ENCODE measurements at regions not wholly inside any gene's neighbourhood (a gene's known extent, or its start where the extent isn't known, plus 50 kb on each side); places are given as distances from the start of the nearest gene placed in this dataset.

DNA sequence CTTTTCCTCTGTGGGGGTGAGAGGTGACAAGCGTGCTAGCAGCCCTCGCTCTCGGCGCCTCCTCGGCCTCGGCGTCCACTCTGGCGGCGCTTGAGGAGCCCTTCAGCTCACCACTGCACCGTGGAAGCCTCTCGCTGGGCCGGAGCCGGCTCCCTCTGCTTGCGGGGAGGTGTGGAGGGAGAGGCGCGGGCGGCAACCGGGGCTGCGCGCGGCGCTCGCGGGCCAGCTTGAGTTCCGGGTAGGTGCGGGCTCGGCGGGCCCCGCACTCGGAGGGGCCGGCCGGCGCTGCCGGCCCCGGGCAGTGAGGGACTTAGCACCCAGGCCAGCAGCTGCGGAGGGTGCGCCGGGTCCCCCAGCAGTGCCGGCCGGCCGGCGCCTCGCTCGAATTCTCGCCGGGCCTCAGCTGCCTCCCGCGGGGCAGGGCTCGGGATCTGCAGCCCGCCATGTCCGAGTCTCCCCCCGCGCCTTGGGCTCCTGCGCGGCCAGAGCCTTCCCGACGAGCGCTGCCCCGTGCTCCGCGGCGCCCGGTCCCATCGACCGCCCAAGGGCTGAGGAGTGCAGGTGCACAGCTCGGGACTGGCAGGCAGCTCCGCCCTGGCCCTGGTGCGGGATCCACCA is 352.8 kb upstream of the PODXL start:
- Histone ChIP-seq H3K27me3 (ENCODE audit: low read length) (peaks cover 82% of the 10 kb centered on the region), H2AFZ (ENCODE audit: low read length) (no peak overlapping the region), H3K27ac (ENCODE audit: low read length) (no peak overlapping the region), H3K4me2 (ENCODE audit: low read length) (no peak overlapping the region), H3K9me3 (ENCODE audit: low read length) (no peaks in the 10 kb centered on the region), H3K79me2 (ENCODE audit: low read length) (no peaks in the 10 kb centered on the region), H3K4me1 (ENCODE audit: insufficient read depth, low read length) (no peaks in the 10 kb centered on the region), H3K9me2 (replicated peaks; ENCODE audit: low read length) (no peaks in the 10 kb centered on the region), H3F3A (ENCODE audit: low read length, unreplicated experiment) (no peaks in the 10 kb centered on the region), H3K4me3 (ENCODE audit: low read length) (no peak overlapping the region), H3K36me3 (ENCODE audit: low read depth, low read length) (no peaks in the 10 kb centered on the region), H3K9ac (ENCODE audit: low read length) (no peak overlapping the region), H4K20me1 (ENCODE audit: low read length) (no peaks in the 10 kb centered on the region)
- CTCF ChIA-PET, result interaction anchor here (0.6 kb wide), 1 partner anchor 421 kb away, joined by 3 read pairs; no protein-coding TSS in a partner anchor
- intact Hi-C loops (cut with micrococcal nuclease), result no loop called here
- peak; percentile 49 for ATAC-seq
- no peak for DNase-seq
- TF ChIP-seq EZH2phosphoT487 (IDR thresholded peaks at IDR 0.05; ENCODE audit: borderline replicate concordance, low read length) (no peak), EZH2 (IDR thresholded peaks at IDR 0.05; ENCODE audit: low read length, unreplicated experiment) (no peak)
- TF ChIP-seq, protein P1, sequence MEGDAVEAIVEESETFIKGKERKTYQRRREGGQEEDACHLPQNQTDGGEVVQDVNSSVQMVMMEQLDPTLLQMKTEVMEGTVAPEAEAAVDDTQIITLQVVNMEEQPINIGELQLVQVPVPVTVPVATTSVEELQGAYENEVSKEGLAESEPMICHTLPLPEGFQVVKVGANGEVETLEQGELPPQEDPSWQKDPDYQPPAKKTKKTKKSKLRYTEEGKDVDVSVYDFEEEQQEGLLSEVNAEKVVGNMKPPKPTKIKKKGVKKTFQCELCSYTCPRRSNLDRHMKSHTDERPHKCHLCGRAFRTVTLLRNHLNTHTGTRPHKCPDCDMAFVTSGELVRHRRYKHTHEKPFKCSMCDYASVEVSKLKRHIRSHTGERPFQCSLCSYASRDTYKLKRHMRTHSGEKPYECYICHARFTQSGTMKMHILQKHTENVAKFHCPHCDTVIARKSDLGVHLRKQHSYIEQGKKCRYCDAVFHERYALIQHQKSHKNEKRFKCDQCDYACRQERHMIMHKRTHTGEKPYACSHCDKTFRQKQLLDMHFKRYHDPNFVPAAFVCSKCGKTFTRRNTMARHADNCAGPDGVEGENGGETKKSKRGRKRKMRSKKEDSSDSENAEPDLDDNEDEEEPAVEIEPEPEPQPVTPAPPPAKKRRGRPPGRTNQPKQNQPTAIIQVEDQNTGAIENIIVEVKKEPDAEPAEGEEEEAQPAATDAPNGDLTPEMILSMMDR (conservative IDR thresholded peaks at IDR 0.05; ENCODE audit: low read depth, low read length), result no peak
- POLR2A ChIA-PET (ENCODE audit: unreplicated experiment), result no interaction called here
- BruUV-seq (replicated peaks), result no TSS peak

DNA sequence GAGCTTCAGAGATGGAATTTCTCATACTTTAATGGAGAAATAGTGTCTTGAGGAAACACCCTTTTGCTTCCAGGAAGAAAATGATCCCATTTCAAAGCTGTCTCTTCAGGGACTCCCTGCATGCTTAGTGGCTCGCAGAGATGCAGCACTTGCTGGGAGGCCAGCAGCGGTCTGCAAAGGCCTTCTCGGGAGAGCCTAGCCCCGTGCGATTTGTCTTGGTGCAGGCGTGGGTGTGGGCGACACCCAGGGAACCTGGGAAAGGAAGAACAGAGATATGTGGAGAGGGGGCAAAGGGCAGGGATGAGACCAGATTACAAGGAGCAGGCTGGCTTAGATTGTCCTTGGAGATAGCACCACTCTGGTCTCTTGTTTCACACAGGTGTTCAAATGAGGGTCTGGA is 352.3 kb upstream of the PODXL start:
- H3K36me3 ChIP-seq (ENCODE audit: low read depth, low read length), result no peaks in the 10 kb centered on the region
- H3K27me3 ChIP-seq (ENCODE audit: low read length), result peaks cover 78% of the 10 kb centered on the region
- no peaks in the 10 kb centered on the region for H4K20me1 ChIP-seq (ENCODE audit: low read length)
- DNase-seq (no peak), ATAC-seq (no peak)
- no peak overlapping the region for H3K27ac ChIP-seq (ENCODE audit: low read length)
- no TSS peak for BruUV-seq (replicated peaks)
- CTCF ChIA-PET, result interaction anchor here (0.6 kb wide), 1 partner anchor 420 kb away, joined by 3 read pairs; no protein-coding TSS in a partner anchor
- H3K4me3 ChIP-seq (ENCODE audit: low read length), result no peak overlapping the region
- POLR2A ChIA-PET (ENCODE audit: unreplicated experiment), result no interaction called here
- intact Hi-C loops (cut with micrococcal nuclease), result no loop called here
- TF ChIP-seq EZH2 (IDR thresholded peaks at IDR 0.05; ENCODE audit: low read length, unreplicated experiment) (no peak), EZH2phosphoT487 (IDR thresholded peaks at IDR 0.05; ENCODE audit: borderline replicate concordance, low read length) (no peak)
- TF ChIP-seq, protein P1 (conservative IDR thresholded peaks at IDR 0.05; ENCODE audit: low read depth, low read length), result no peak
- no peaks in the 10 kb centered on the region for H3F3A ChIP-seq (ENCODE audit: low read length, unreplicated experiment)
- no peak overlapping the region for H3K4me2 ChIP-seq (ENCODE audit: low read length)
- no peaks in the 10 kb centered on the region for H3K9me2 ChIP-seq (replicated peaks; ENCODE audit: low read length)
- H2AFZ ChIP-seq (ENCODE audit: low read length), result no peak overlapping the region
- H3K4me1 ChIP-seq (ENCODE audit: insufficient read depth, low read length), result no peaks in the 10 kb centered on the region
- H3K9me3 ChIP-seq (ENCODE audit: low read length), result no peaks in the 10 kb centered on the region
- H3K9ac ChIP-seq (ENCODE audit: low read length), result no peak overlapping the region
- no peaks in the 10 kb centered on the region for H3K79me2 ChIP-seq (ENCODE audit: low read length)

DNA sequence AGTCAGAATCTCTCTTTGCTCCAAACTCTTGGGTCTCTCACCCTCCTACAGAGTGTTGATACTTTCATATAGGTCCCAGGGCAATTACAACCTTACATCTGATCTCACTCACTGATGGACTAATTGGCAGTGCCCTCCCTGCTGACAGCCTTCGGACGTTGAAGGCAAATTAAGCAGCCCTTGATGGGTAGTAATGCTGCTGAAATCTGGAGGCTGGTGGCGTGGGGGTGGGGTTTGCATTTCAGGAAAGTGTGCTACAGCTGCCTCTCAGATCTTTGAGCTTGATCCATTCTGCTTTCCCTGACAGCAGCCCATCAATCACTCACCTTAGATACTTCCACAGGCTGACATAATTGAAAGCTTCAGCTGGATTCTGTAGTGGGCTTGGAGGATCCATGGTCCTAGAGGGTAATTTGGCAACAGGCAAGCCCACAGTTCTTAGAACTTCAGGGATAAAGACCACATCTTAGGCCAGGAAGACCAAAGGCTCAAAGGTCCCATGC is 349.1 kb upstream of the PODXL start:
- Histone ChIP-seq H3K36me3 (ENCODE audit: low read depth, low read length) (no peaks in the 10 kb centered on the region), H2AFZ (ENCODE audit: low read length) (no peak overlapping the region), H3K4me1 (ENCODE audit: insufficient read depth, low read length) (no peaks in the 10 kb centered on the region), H3K9me3 (ENCODE audit: low read length) (no peaks in the 10 kb centered on the region), H3K79me2 (ENCODE audit: low read length) (no peaks in the 10 kb centered on the region), H3K9me2 (replicated peaks; ENCODE audit: low read length) (no peaks in the 10 kb centered on the region), H3K4me2 (ENCODE audit: low read length) (no peak overlapping the region), H3K27me3 (ENCODE audit: low read length) (peaks cover 46% of the 10 kb centered on the region), H4K20me1 (ENCODE audit: low read length) (no peaks in the 10 kb centered on the region), H3F3A (ENCODE audit: low read length, unreplicated experiment) (no peaks in the 10 kb centered on the region), H3K27ac (ENCODE audit: low read length) (no peak overlapping the region), H3K9ac (ENCODE audit: low read length) (no peak overlapping the region), H3K4me3 (ENCODE audit: low read length) (no peak overlapping the region)
- CTCF ChIA-PET, result no interaction called here
- ATAC-seq, result no peak
- DNase-seq, result no peak
- POLR2A ChIA-PET (ENCODE audit: unreplicated experiment), result no interaction called here
- TF ChIP-seq EZH2 (IDR thresholded peaks at IDR 0.05; ENCODE audit: low read length, unreplicated experiment), result no peak
- TF ChIP-seq, protein P1 (conservative IDR thresholded peaks at IDR 0.05; ENCODE audit: low read depth, low read length), result no peak
- TF ChIP-seq EZH2phosphoT487 (IDR thresholded peaks at IDR 0.05; ENCODE audit: borderline replicate concordance, low read length), result no peak
- no TSS peak for BruUV-seq (replicated peaks)
- intact Hi-C loops (cut with micrococcal nuclease), result no loop called here
